ENCODE measurements at regions not wholly inside any gene's neighbourhood (a gene's known extent, or its start where the extent isn't known, plus 50 kb on each side); places are given as distances from the start of the nearest gene placed in this dataset.

DNA sequence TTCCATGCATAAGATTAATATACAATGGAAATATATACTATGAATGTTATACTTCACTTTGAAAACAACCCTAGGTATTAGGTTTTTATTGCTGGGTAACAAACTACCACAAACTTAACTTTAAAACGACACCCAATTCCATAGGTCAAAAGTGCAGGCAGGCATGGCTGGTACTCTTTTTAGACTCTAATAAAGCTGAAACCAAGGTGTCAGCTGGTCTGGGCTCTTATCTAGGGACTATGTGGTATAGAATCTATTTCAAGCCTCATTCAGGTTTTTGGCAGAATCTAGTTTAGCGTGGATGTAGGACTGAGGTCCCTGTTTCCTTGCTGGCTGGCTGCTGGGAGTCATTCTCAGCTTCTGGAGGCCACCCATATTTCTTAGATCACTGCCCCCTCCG is 65.0 kb upstream of the TMEM168 start:
- Histone ChIP-seq H3K4me3 (no peak overlapping the region), H3K9ac (no peak overlapping the region), H2AFZ (replicated peaks) (no peak overlapping the region), H3K27ac (no peak overlapping the region), H3K27me3 (no peaks in the 10 kb centered on the region), H3K4me1 (no peaks in the 10 kb centered on the region), H4K20me1 (ENCODE audit: low read depth) (peaks cover 8% of the 10 kb centered on the region), H3K4me2 (no peak overlapping the region), H3K9me3 (ENCODE audit: low read depth) (no peaks in the 10 kb centered on the region), H3K79me2 (ENCODE audit: low read depth) (peaks cover 17% of the 10 kb centered on the region), H3F3A (ENCODE audit: low read depth) (no peaks in the 10 kb centered on the region), H3K36me3 (no peaks in the 10 kb centered on the region)
- H3K4me1 Mint-ChIP-seq = peaks cover 3% of the 10 kb centered on the region
- no peak for DNase-seq (ENCODE audit: low spot score)
- H3K27me3 Mint-ChIP-seq (ENCODE audit: insufficient read depth, low read depth) = peaks cover 3% of the 10 kb centered on the region
- no peak overlapping the region for H3K4me3 Mint-ChIP-seq
- peaks cover 18% of the 10 kb centered on the region for H3K9me3 Mint-ChIP-seq
- H3K36me3 Mint-ChIP-seq = peaks cover 23% of the 10 kb centered on the region
- TF ChIP-seq EZH2phosphoT487 (IDR thresholded peaks at IDR 0.05) = no peak
- TF ChIP-seq, protein P1, sequence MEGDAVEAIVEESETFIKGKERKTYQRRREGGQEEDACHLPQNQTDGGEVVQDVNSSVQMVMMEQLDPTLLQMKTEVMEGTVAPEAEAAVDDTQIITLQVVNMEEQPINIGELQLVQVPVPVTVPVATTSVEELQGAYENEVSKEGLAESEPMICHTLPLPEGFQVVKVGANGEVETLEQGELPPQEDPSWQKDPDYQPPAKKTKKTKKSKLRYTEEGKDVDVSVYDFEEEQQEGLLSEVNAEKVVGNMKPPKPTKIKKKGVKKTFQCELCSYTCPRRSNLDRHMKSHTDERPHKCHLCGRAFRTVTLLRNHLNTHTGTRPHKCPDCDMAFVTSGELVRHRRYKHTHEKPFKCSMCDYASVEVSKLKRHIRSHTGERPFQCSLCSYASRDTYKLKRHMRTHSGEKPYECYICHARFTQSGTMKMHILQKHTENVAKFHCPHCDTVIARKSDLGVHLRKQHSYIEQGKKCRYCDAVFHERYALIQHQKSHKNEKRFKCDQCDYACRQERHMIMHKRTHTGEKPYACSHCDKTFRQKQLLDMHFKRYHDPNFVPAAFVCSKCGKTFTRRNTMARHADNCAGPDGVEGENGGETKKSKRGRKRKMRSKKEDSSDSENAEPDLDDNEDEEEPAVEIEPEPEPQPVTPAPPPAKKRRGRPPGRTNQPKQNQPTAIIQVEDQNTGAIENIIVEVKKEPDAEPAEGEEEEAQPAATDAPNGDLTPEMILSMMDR (IDR thresholded peaks at IDR 0.05) = no peak
- no peak for TF ChIP-seq EZH2 (IDR thresholded peaks at IDR 0.05)
- no peak overlapping the region for H3K27ac Mint-ChIP-seq

DNA sequence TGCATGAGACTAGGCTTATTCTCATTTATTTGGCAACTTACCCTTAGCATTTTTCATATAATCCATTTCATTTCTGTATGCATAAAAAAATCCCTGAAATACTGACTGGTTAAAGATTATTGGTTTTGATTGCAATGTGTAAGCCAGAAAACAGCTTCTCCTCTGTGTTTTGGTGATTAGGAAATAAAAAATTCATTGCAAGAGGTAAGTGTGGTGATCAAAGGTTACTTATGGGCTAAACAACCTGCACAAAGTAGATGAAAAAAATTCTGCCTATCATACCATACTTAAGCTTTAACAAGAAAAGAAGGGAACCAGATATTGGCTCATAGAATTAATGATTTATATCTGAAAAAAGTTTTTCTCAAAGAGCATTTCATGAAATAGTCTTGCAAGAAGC is 64.0 kb upstream of the TMEM168 start:
- Mint-ChIP-seq H3K4me1 (peaks cover 3% of the 10 kb centered on the region), H3K9me3 (peaks cover 18% of the 10 kb centered on the region), H3K36me3 (peaks cover 28% of the 10 kb centered on the region), H3K27ac (no peak overlapping the region), H3K27me3 (ENCODE audit: insufficient read depth, low read depth) (peaks cover 3% of the 10 kb centered on the region), H3K4me3 (no peak overlapping the region)
- Histone ChIP-seq H3K9me3 (ENCODE audit: low read depth) (no peaks in the 10 kb centered on the region), H3K9ac (no peak overlapping the region), H3K4me2 (no peak overlapping the region), H3K4me1 (no peaks in the 10 kb centered on the region), H3K36me3 (no peaks in the 10 kb centered on the region), H3K4me3 (no peak overlapping the region), H3F3A (ENCODE audit: low read depth) (no peaks in the 10 kb centered on the region), H3K27ac (no peak overlapping the region), H3K79me2 (ENCODE audit: low read depth) (peaks cover 14% of the 10 kb centered on the region), H3K27me3 (no peaks in the 10 kb centered on the region), H2AFZ (replicated peaks) (no peak overlapping the region), H4K20me1 (ENCODE audit: low read depth) (peaks cover 8% of the 10 kb centered on the region)
- TF ChIP-seq EZH2phosphoT487 (IDR thresholded peaks at IDR 0.05) (no peak), EZH2 (IDR thresholded peaks at IDR 0.05) (no peak)
- TF ChIP-seq, protein P1 (IDR thresholded peaks at IDR 0.05) = no peak
- no peak for DNase-seq (ENCODE audit: low spot score)

DNA sequence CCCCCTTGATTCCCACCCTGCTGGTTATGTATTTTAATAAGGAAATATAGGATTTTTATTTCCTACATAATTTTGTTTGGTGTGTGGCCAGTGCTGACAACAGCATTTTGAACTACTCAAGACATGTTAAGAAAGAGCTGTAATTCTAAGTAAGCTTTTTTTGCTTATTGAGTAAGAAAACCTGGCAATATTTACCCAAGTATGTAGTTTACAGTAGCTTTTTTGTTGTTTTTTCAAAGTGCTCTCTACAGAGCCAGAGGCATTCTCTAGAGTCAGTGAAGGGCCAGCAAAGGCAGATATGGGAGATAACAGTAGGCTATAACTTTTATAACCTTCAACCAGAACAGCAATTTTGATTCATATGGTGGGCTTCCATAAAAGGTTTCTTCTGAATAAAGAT is 63.2 kb upstream of the TMEM168 start:
- peaks cover 30% of the 10 kb centered on the region for H3K36me3 Mint-ChIP-seq
- Histone ChIP-seq H3K4me3 (no peak overlapping the region), H4K20me1 (ENCODE audit: low read depth) (peaks cover 8% of the 10 kb centered on the region), H3K4me2 (no peak overlapping the region), H3K9me3 (ENCODE audit: low read depth) (no peaks in the 10 kb centered on the region), H3K4me1 (no peaks in the 10 kb centered on the region), H3F3A (ENCODE audit: low read depth) (no peaks in the 10 kb centered on the region), H2AFZ (replicated peaks) (no peak overlapping the region), H3K27ac (no peak overlapping the region), H3K9ac (no peak overlapping the region), H3K79me2 (ENCODE audit: low read depth) (peaks cover 14% of the 10 kb centered on the region), H3K27me3 (no peaks in the 10 kb centered on the region), H3K36me3 (no peaks in the 10 kb centered on the region)
- no peak for TF ChIP-seq EZH2phosphoT487 (IDR thresholded peaks at IDR 0.05)
- peaks cover 3% of the 10 kb centered on the region for H3K4me1 Mint-ChIP-seq
- no peak overlapping the region for H3K4me3 Mint-ChIP-seq
- peaks cover 18% of the 10 kb centered on the region for H3K9me3 Mint-ChIP-seq
- no peak overlapping the region for H3K27ac Mint-ChIP-seq
- H3K27me3 Mint-ChIP-seq (ENCODE audit: insufficient read depth, low read depth) = peaks cover 3% of the 10 kb centered on the region
- DNase-seq (ENCODE audit: low spot score) = no peak

DNA sequence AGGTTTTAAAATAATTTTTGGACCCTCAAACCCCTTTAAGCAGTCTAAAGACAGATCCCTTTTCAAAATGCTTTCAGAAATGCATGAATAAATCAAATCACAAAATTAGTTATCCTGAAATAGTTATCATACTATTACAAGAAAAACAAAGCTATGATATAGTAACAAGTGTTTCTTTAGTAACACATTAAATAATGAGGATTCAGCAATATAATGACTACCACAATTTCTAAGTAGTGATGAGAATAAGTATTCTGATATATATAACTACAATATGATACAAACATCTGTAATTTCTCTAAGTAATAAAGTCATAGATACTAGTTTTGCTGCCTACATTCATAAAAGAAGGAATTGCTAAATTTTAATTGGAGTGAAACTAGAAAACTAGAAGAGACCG is 53.0 kb upstream of the TMEM168 start:
- no peak overlapping the region for H3K4me3 Mint-ChIP-seq
- TF ChIP-seq EZH2 (IDR thresholded peaks at IDR 0.05) (no peak), EZH2phosphoT487 (IDR thresholded peaks at IDR 0.05) (no peak)
- TF ChIP-seq, protein P1 (IDR thresholded peaks at IDR 0.05) = no peak

More for the DNA sequence above, 53.0 kb upstream of the TMEM168 start:
- Histone ChIP-seq H3F3A (ENCODE audit: low read depth) (no peaks in the 10 kb centered on the region), H3K9me3 (ENCODE audit: low read depth) (no peaks in the 10 kb centered on the region), H3K4me1 (no peaks in the 10 kb centered on the region), H2AFZ (replicated peaks) (no peak overlapping the region), H3K4me3 (no peak overlapping the region), H3K36me3 (no peaks in the 10 kb centered on the region), H3K27me3 (no peaks in the 10 kb centered on the region), H3K79me2 (ENCODE audit: low read depth) (peaks cover 77% of the 10 kb centered on the region), H3K9ac (no peak overlapping the region), H4K20me1 (ENCODE audit: low read depth) (no peaks in the 10 kb centered on the region), H3K27ac (no peak overlapping the region), H3K4me2 (no peak overlapping the region)
- DNase-seq (ENCODE audit: low spot score) = no peak
- Mint-ChIP-seq H3K36me3 (peaks cover 6% of the 10 kb centered on the region), H3K9me3 (peaks cover 26% of the 10 kb centered on the region), H3K4me1 (no peaks in the 10 kb centered on the region), H3K27ac (no peak overlapping the region), H3K27me3 (ENCODE audit: insufficient read depth, low read depth) (no peaks in the 10 kb centered on the region)
